H7 (cell line): ENCODE measurements at regions not wholly inside any gene's neighbourhood (a gene's known extent, or its start where the extent isn't known, plus 50 kb on each side); places are given as distances from the start of the nearest gene placed in this dataset.

Experiments
- DNase-seq: peaks from one replicate; pipeline ENCODE4 v3.0.0; 2012
- H3K27me3 ChIP-seq: 2 replicates; pipeline ENCODE4 v1.6.0; 2011; ENCODE audit warnings: mild to moderate bottlenecking, low read length; ENCODE audit not compliant: control insufficient read depth, insufficient read depth
- H3K36me3 ChIP-seq: replicated peaks from 2 replicates; pipeline ENCODE4 v1.5.1; 2011; ENCODE audit warnings: low read length; ENCODE audit not compliant: control insufficient read depth, insufficient read depth
- H3K4me3 ChIP-seq: 2 replicates; pipeline ENCODE4 v1.5.1; 2011; ENCODE audit warnings: low read depth, mild to moderate bottlenecking, control low read depth, low read length, moderate library complexity; ENCODE audit not compliant: insufficient read depth

- H3K36me3 ChIP-seq: no peaks in the 10 kb centered on the region
- DNase-seq: no peak
- no peaks in the 10 kb centered on the region for H3K27me3 ChIP-seq
- no peak overlapping the region for H3K4me3 ChIP-seq
Observed at GRCh38 chr4:35182451-35182850, 1061.9 kb downstream of the ARAP2 start.

- Histone ChIP-seq H3K27me3 (no peaks in the 10 kb centered on the region), H3K4me3 (no peak overlapping the region), H3K36me3 (no peaks in the 10 kb centered on the region)
- no peak for DNase-seq
Observed at GRCh38 chr4:35189988-35190613, 1054.2 kb downstream of the ARAP2 start.

- no peaks in the 10 kb centered on the region for H3K36me3 ChIP-seq
- no peaks in the 10 kb centered on the region for H3K27me3 ChIP-seq
- no peak for DNase-seq
- no peak overlapping the region for H3K4me3 ChIP-seq
Observed at GRCh38 chr4:35201403-35201802, 1042.9 kb downstream of the ARAP2 start.

GRCh38 chr4:35216636-35217035 lies 1027.7 kb downstream of the ARAP2 start:
- H3K36me3 ChIP-seq: no peaks in the 10 kb centered on the region
- no peak for DNase-seq
- no peaks in the 10 kb centered on the region for H3K27me3 ChIP-seq
- no peak overlapping the region for H3K4me3 ChIP-seq

GRCh38 chr4:35217331-35217730 lies 1027.0 kb downstream of the ARAP2 start:
- no peaks in the 10 kb centered on the region for H3K36me3 ChIP-seq
- no peak overlapping the region for H3K4me3 ChIP-seq
- DNase-seq: no peak
- no peaks in the 10 kb centered on the region for H3K27me3 ChIP-seq

GRCh38 chr4:35228313-35228712 lies 1016.0 kb downstream of the ARAP2 start:
- DNase-seq: no peak
- Histone ChIP-seq H3K36me3 (no peaks in the 10 kb centered on the region), H3K4me3 (no peak overlapping the region), H3K27me3 (no peaks in the 10 kb centered on the region)

- DNase-seq: no peak
- H3K27me3 ChIP-seq: no peaks in the 10 kb centered on the region
- H3K4me3 ChIP-seq: no peak overlapping the region
- H3K36me3 ChIP-seq: no peaks in the 10 kb centered on the region
Observed at GRCh38 chr4:35229021-35229420, 1015.3 kb downstream of the ARAP2 start.

- Histone ChIP-seq H3K36me3 (no peaks in the 10 kb centered on the region), H3K27me3 (no peaks in the 10 kb centered on the region), H3K4me3 (no peak overlapping the region)
- DNase-seq: no peak
Observed at GRCh38 chr4:35237924-35238323, 1006.4 kb downstream of the ARAP2 start.

- H3K36me3 ChIP-seq: no peaks in the 10 kb centered on the region
- H3K27me3 ChIP-seq: no peaks in the 10 kb centered on the region
- no peak for DNase-seq
- H3K4me3 ChIP-seq: no peak overlapping the region
Observed at GRCh38 chr4:35238793-35239192, 1005.5 kb downstream of the ARAP2 start.

- H3K36me3 ChIP-seq: no peaks in the 10 kb centered on the region
- DNase-seq: no peak
- no peak overlapping the region for H3K4me3 ChIP-seq
- no peaks in the 10 kb centered on the region for H3K27me3 ChIP-seq
Observed at GRCh38 chr4:35246493-35246892, 997.8 kb downstream of the ARAP2 start.

GRCh38 chr4:35247047-35247446 lies 997.3 kb downstream of the ARAP2 start:
- DNase-seq: no peak
- H3K27me3 ChIP-seq: no peaks in the 10 kb centered on the region
- no peaks in the 10 kb centered on the region for H3K36me3 ChIP-seq
- H3K4me3 ChIP-seq: no peak overlapping the region

- H3K36me3 ChIP-seq: no peaks in the 10 kb centered on the region
- DNase-seq: no peak
- no peak overlapping the region for H3K4me3 ChIP-seq
- no peaks in the 10 kb centered on the region for H3K27me3 ChIP-seq
Observed at GRCh38 chr4:35250331-35250730, 994.0 kb downstream of the ARAP2 start.

GRCh38 chr4:35250761-35251160 lies 993.6 kb downstream of the ARAP2 start:
- DNase-seq: no peak
- H3K27me3 ChIP-seq: no peaks in the 10 kb centered on the region
- H3K36me3 ChIP-seq: no peaks in the 10 kb centered on the region
- no peak overlapping the region for H3K4me3 ChIP-seq

- Histone ChIP-seq H3K36me3 (no peaks in the 10 kb centered on the region), H3K27me3 (no peaks in the 10 kb centered on the region), H3K4me3 (no peak overlapping the region)
- DNase-seq: no peak
Observed at GRCh38 chr4:35252071-35252470, 992.2 kb downstream of the ARAP2 start.

GRCh38 chr4:35252866-35253265 lies 991.4 kb downstream of the ARAP2 start:
- Histone ChIP-seq H3K27me3 (no peaks in the 10 kb centered on the region), H3K36me3 (no peaks in the 10 kb centered on the region), H3K4me3 (no peak overlapping the region)
- no peak for DNase-seq

GRCh38 chr4:35253331-35253730 lies 991.0 kb downstream of the ARAP2 start:
- Histone ChIP-seq H3K4me3 (no peak overlapping the region), H3K27me3 (no peaks in the 10 kb centered on the region), H3K36me3 (no peaks in the 10 kb centered on the region)
- no peak for DNase-seq
